CD8-positive, alpha-beta memory T cell (primary cell): ENCODE measurements at regions not wholly inside any gene's neighbourhood (a gene's known extent, or its start where the extent isn't known, plus 50 kb on each side); places are given as distances from the start of the nearest gene placed in this dataset.
"Not testable (repeated sequence)": the region's sequence is repeated elsewhere in the genome, so short reads cannot be mapped to it uniquely, and the experiment has no call there.

ENCODE experiments used
- CTCF ChIA-PET: fragments of 350-600 bp; sonication (Branson Sonifier 250); formaldehyde crosslinking; loops from one replicate; lab custom pipeline; 2021; ENCODE audit warnings: antibody characterized with exemption; lab: Charles Lee
- POLR2A ChIA-PET: fragments of 350-600 bp; sonication (Branson Sonifier 250); formaldehyde crosslinking; loops from one replicate; lab custom pipeline; 2021; ENCODE audit warnings: antibody characterized with exemption; lab: Charles Lee
- DNase-seq, 5 donors: peaks; one replicate each; pipeline versions ENCODE4 v3.0.0 to v3.0.0-alpha.2; 2020 to 2022; ENCODE audit warnings: mixed read lengths in 1 of 5
- H3K27ac ChIP-seq: one replicate; pipeline ENCODE4 v1.7.0; 2013; ENCODE audit warnings: low read depth, mild to moderate bottlenecking, low read length, moderate library complexity
- H3K27me3 ChIP-seq: 2 replicates; pipeline ENCODE4 v1.7.0; 2013; ENCODE audit warnings: low read length, mild to moderate bottlenecking; ENCODE audit not compliant: insufficient read depth, poor library complexity, severe bottlenecking
- H3K36me3 ChIP-seq: 2 replicates; pipeline ENCODE4 v1.7.0; 2013; ENCODE audit warnings: mild to moderate bottlenecking, low read length, moderate library complexity; ENCODE audit not compliant: insufficient read depth
- H3K4me1 ChIP-seq: 2 replicates; pipeline ENCODE4 v1.7.0; 2013; ENCODE audit warnings: mild to moderate bottlenecking, low read length, moderate library complexity; ENCODE audit not compliant: insufficient read depth
- H3K4me3 ChIP-seq: 2 replicates; pipeline ENCODE4 v1.7.0; 2013; ENCODE audit warnings: mild to moderate bottlenecking, low read length
- H3K9me3 ChIP-seq: 2 replicates; pipeline ENCODE4 v1.7.0; 2013; ENCODE audit warnings: mild to moderate bottlenecking, low read length
- H3K27ac Mint-ChIP-seq, 8 donors: one replicate each; pipeline ENCODE4 v1.8.0; 2020 to 2021; ENCODE audit warnings: mixed read lengths in 8 of 8, mild to moderate bottlenecking in 6 of 8, inconsistent platforms in 3 of 8, moderate library complexity in 3 of 8
- H3K27me3 Mint-ChIP-seq, 2 donors: one replicate each; pipeline ENCODE4 v1.8.0; 2020 to 2021; ENCODE audit warnings: mixed read lengths in 2 of 2, mild to moderate bottlenecking in 1 of 2, moderate library complexity in 1 of 2
- H3K36me3 Mint-ChIP-seq, 3 donors: one replicate each; pipeline ENCODE4 v1.8.0; 2020 to 2021; ENCODE audit warnings: mixed read lengths in 3 of 3, inconsistent platforms in 1 of 3, mild to moderate bottlenecking in 1 of 3
- H3K4me1 Mint-ChIP-seq, 3 donors: one replicate each; pipeline ENCODE4 v1.8.0; 2020 to 2021; ENCODE audit warnings: mixed read lengths in 3 of 3, inconsistent platforms in 1 of 3, mild to moderate bottlenecking in 1 of 3
- H3K4me3 Mint-ChIP-seq, 7 donors: one replicate each; pipeline ENCODE4 v1.8.0; 2020 to 2021; ENCODE audit warnings: mixed read lengths in 7 of 7, mild to moderate bottlenecking in 6 of 7, moderate library complexity in 4 of 7, inconsistent platforms in 2 of 7
- H3K9me3 Mint-ChIP-seq, 5 donors: one replicate each; pipeline ENCODE4 v1.8.0; 2020 to 2022; ENCODE audit warnings: mixed read lengths in 5 of 5, mild to moderate bottlenecking in 3 of 5, moderate library complexity in 2 of 5, inconsistent platforms in 1 of 5

- Mint-ChIP-seq H3K9me3 (peaks cover 0 to 5% (median under 1%) of the 10 kb centered on the region in 5 donors), H3K36me3 (peaks cover 14 to 29% (median 24%) of the 10 kb centered on the region in 3 donors), H3K27ac (no peak overlapping the region), H3K4me3 (no peak overlapping the region), H3K4me1 (no peaks in the 10 kb centered on the region), H3K27me3 (no peaks in the 10 kb centered on the region)
- Histone ChIP-seq H3K4me1 (no peaks in the 10 kb centered on the region), H3K27me3 (no peaks in the 10 kb centered on the region), H3K9me3 (no peaks in the 10 kb centered on the region), H3K36me3 (no peaks in the 10 kb centered on the region), H3K27ac (no peak overlapping the region), H3K4me3 (no peak overlapping the region)
- ChIA-PET POLR2A (no interaction called here), CTCF (no interaction called here)
- no peak for DNase-seq
Observed at GRCh38 chr10:123221418-123221817, 67.2 kb downstream of the BUB3 start.

GRCh38 chr10:123222832-123223231, 68.6 kb downstream of the BUB3 start:
- Mint-ChIP-seq H3K27me3 (no peaks in the 10 kb centered on the region), H3K27ac (no peak overlapping the region)
- POLR2A ChIA-PET: no interaction called here

GRCh38 chr10:123227706-123228105, 73.5 kb downstream of the BUB3 start:
- Mint-ChIP-seq H3K9me3 (peaks cover 0 to 6% (median 3%) of the 10 kb centered on the region in 5 donors), H3K27me3 (no peaks in the 10 kb centered on the region), H3K4me3 (no peak overlapping the region), H3K27ac (no peak overlapping the region), H3K36me3 (peaks cover 23 to 35% (median 34%) of the 10 kb centered on the region in 3 donors), H3K4me1 (no peaks in the 10 kb centered on the region)
- ChIA-PET CTCF (interaction anchor here (1.1 kb wide), 1 partner anchor 10 kb away, joined by 3 read pairs; no protein-coding TSS in a partner anchor), POLR2A (no interaction called here)
- no peak for DNase-seq
- Histone ChIP-seq H3K4me1 (no peaks in the 10 kb centered on the region), H3K27me3 (no peaks in the 10 kb centered on the region), H3K27ac (no peak overlapping the region), H3K36me3 (no peaks in the 10 kb centered on the region), H3K4me3 (no peak overlapping the region), H3K9me3 (no peaks in the 10 kb centered on the region)

More at GRCh38 chr10:123222832-123223231, 68.6 kb downstream of the BUB3 start:
- H3K4me3 Mint-ChIP-seq: no peak overlapping the region
- Histone ChIP-seq H3K27me3 (no peaks in the 10 kb centered on the region), H3K27ac (no peak overlapping the region), H3K4me3 (no peak overlapping the region), H3K9me3 (no peaks in the 10 kb centered on the region), H3K4me1 (no peaks in the 10 kb centered on the region), H3K36me3 (no peaks in the 10 kb centered on the region)
- H3K36me3 Mint-ChIP-seq: peaks cover 14 to 23% (median 16%) of the 10 kb centered on the region in 3 donors
- DNase-seq: no peak
- CTCF ChIA-PET: interaction anchor here (0.7 kb wide), 1 partner anchor 263 kb away, joined by 4 read pairs; no protein-coding TSS in a partner anchor
- no peaks in the 10 kb centered on the region for H3K9me3 Mint-ChIP-seq
- H3K4me1 Mint-ChIP-seq: no peaks in the 10 kb centered on the region

GRCh38 chr10:123229927-123230630, 75.9 kb downstream of the BUB3 start:
- no peaks in the 10 kb centered on the region for H3K36me3 ChIP-seq
- POLR2A ChIA-PET: no interaction called here
- no peaks in the 10 kb centered on the region for H3K27me3 Mint-ChIP-seq
- H3K27ac ChIP-seq: no peak overlapping the region
- H3K27me3 ChIP-seq: no peaks in the 10 kb centered on the region
- no peaks in the 10 kb centered on the region for H3K4me1 Mint-ChIP-seq
- CTCF ChIA-PET: no interaction called here
- no peak overlapping the region for H3K4me3 ChIP-seq
- peaks cover 4 to 17% (median 16%) of the 10 kb centered on the region in 5 donors for H3K9me3 Mint-ChIP-seq
- H3K36me3 Mint-ChIP-seq: peaks cover 29 to 52% (median 46%) of the 10 kb centered on the region in 3 donors
- H3K4me3 Mint-ChIP-seq: no peak overlapping the region
- H3K9me3 ChIP-seq: peaks cover 5% of the 10 kb centered on the region
- no peak for DNase-seq
- no peaks in the 10 kb centered on the region for H3K4me1 ChIP-seq
- no peak overlapping the region for H3K27ac Mint-ChIP-seq

GRCh38 chr10:123232879-123233278, 78.7 kb downstream of the BUB3 start:
- DNase-seq, CTCF ChIA-PET, POLR2A ChIA-PET, H3K27me3 ChIP-seq, H3K4me3 ChIP-seq, H3K27ac Mint-ChIP-seq, H3K4me1 Mint-ChIP-seq, H3K27me3 Mint-ChIP-seq, H3K27ac ChIP-seq, H3K4me3 Mint-ChIP-seq, H3K36me3 ChIP-seq, H3K4me1 ChIP-seq: not testable (repeated sequence)
- peaks cover 12% of the 10 kb centered on the region for H3K9me3 ChIP-seq
- Mint-ChIP-seq H3K36me3 (peaks cover 37 to 68% (median 50%) of the 10 kb centered on the region in 3 donors), H3K9me3 (peaks cover 8 to 25% (median 23%) of the 10 kb centered on the region in 5 donors)

GRCh38 chr10:123235014-123235413, 80.8 kb downstream of the BUB3 start:
- Mint-ChIP-seq H3K27ac (peak overlapping the region in 1 of 8 donors; percentile 24), H3K9me3 (peaks cover 8 to 25% (median 23%) of the 10 kb centered on the region in 5 donors), H3K36me3 (peaks cover 37 to 65% (median 38%) of the 10 kb centered on the region in 3 donors)
- H3K4me3 Mint-ChIP-seq, H3K4me1 ChIP-seq, H3K36me3 ChIP-seq, H3K27me3 ChIP-seq, CTCF ChIA-PET, POLR2A ChIA-PET, DNase-seq, H3K27ac ChIP-seq, H3K4me3 ChIP-seq, H3K27me3 Mint-ChIP-seq, H3K4me1 Mint-ChIP-seq: not testable (repeated sequence)
- peaks cover 12% of the 10 kb centered on the region for H3K9me3 ChIP-seq

GRCh38 chr10:123236126-123236525, 81.9 kb downstream of the BUB3 start:
- DNase-seq: no peak
- Histone ChIP-seq H3K4me3 (no peak overlapping the region), H3K27me3 (no peaks in the 10 kb centered on the region), H3K9me3 (peaks cover 12% of the 10 kb centered on the region), H3K4me1 (peaks cover 12% of the 10 kb centered on the region), H3K27ac (no peak overlapping the region), H3K36me3 (no peaks in the 10 kb centered on the region)
- peaks cover 0 to 2% of the 10 kb centered on the region in 2 donors for H3K27me3 Mint-ChIP-seq
- H3K9me3 Mint-ChIP-seq: peaks cover 7 to 25% (median 23%) of the 10 kb centered on the region in 5 donors
- ChIA-PET POLR2A (no interaction called here), CTCF (no interaction called here)
- H3K4me3 Mint-ChIP-seq: no peak overlapping the region
- peaks cover 28 to 54% (median 30%) of the 10 kb centered on the region in 3 donors for H3K36me3 Mint-ChIP-seq
- H3K27ac Mint-ChIP-seq: no peak overlapping the region
- H3K4me1 Mint-ChIP-seq: peaks cover 6 to 15% (median 14%) of the 10 kb centered on the region in 3 donors

- peaks cover 0 to 2% of the 10 kb centered on the region in 2 donors for H3K27me3 Mint-ChIP-seq
- ChIA-PET POLR2A (interaction anchor here (2.3 kb wide), 1 partner anchor 86 kb away, joined by 7 read pairs; the partner anchor contains the start of gene BUB3), CTCF (interaction anchor here (1.5 kb wide), 1 partner anchor 95 kb away, joined by 3 read pairs; no protein-coding TSS in a partner anchor)
- peaks cover 2 to 7% (median 6%) of the 10 kb centered on the region in 5 donors for H3K9me3 Mint-ChIP-seq
- H3K36me3 Mint-ChIP-seq: peaks cover 4 to 19% (median 9%) of the 10 kb centered on the region in 3 donors
- H3K27ac Mint-ChIP-seq: peak overlapping the region; percentile 9 to 99 (median 84)
- H3K36me3 ChIP-seq: no peaks in the 10 kb centered on the region
- peaks cover 31% of the 10 kb centered on the region for H3K4me1 ChIP-seq
- DNase-seq: no peak
- no peak overlapping the region for H3K4me3 ChIP-seq
- H3K4me3 Mint-ChIP-seq: peak overlapping the region in 1 of 7 donors; percentile 30
- peaks cover 25 to 41% (median 33%) of the 10 kb centered on the region in 3 donors for H3K4me1 Mint-ChIP-seq
- no peaks in the 10 kb centered on the region for H3K27me3 ChIP-seq
- no peak overlapping the region for H3K27ac ChIP-seq
- peaks cover 6% of the 10 kb centered on the region for H3K9me3 ChIP-seq
Observed at GRCh38 chr10:123240250-123240649, 86.0 kb downstream of the BUB3 start.
